Upper lobe of left lung (tissue), 4 donors: ENCODE measurements at regions not wholly inside any gene's neighbourhood (a gene's known extent, or its start where the extent isn't known, plus 50 kb on each side); places are given as distances from the start of the nearest gene placed in this dataset.

ENCODE experiments used
- EP300 ChIP-seq, 4 donors: sonication (generic); formaldehyde crosslinking; IDR thresholded peaks; one replicate each; pipeline ENCODE4 v1.5.1; 2017; ENCODE audit warnings: antibody characterized with exemption in 4 of 4, control low read depth in 2 of 4
- POLR2A ChIP-seq, 4 donors: fragments of 450-650 bp; IDR thresholded peaks; one replicate each; pipeline ENCODE4 v1.5.1; 2016 to 2017; ENCODE audit warnings: antibody characterized with exemption in 4 of 4, mild to moderate bottlenecking in 2 of 4

DNA sequence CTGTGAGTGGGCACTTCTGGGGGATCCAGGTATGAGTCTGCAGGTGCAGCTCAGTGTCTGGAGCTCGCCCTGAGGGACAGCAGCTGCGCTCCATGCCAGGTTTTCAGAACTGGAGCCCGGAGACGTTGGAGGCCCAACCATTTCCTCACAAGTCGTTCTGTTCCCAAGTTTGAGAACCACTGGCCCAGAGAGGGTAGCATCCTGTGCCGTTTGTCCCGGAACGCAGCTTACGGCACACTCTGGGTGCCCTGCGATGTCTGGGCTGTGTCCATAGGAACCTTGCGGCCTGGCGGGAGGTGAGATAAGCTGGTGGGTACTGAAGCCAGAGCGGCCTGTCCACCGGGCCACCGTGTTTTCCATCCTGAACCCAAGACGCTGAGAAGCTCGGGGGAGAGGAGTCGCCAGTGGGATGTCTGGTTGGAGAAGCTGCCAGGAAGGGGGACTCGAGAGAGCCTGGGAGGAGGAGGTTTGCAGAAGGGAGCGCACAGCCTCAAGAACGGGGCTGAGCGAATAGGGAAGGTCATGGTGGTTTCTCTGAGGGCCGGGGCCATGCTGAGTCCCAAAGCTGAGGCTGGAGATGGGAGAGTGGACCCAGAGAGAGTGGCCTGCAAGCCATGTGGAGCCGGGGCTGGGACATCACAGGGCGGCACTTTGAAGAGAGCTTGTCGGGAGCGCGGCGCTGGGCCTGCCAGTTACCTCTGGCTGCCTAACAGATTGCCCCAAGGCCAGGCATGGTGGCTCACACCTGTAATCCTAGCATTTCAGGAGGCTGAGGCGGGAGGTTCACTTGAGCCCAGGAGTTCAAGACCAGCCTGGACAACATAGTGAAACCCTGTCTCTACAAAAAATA, 211.0 kb upstream of the GSE1 start:
- TF ChIP-seq POLR2A (IDR thresholded peaks at IDR 0.05) (no peak), EP300 (IDR thresholded peaks at IDR 0.05) (no peak)
